Endothelial cell of hepatic sinusoid (primary cell): ENCODE measurements at regions not wholly inside any gene's neighbourhood (a gene's known extent, or its start where the extent isn't known, plus 50 kb on each side); places are given as distances from the start of the nearest gene placed in this dataset.
"Not testable (repeated sequence)": the region's sequence is repeated elsewhere in the genome, so short reads cannot be mapped to it uniquely, and the experiment has no call there.

ENCODE experiments used
- in situ Hi-C: cut with HindIII; loops from 2 replicates; pipeline ENCODE4 v1.10.0; 2017; ENCODE audit warnings: low sequenced_read_pairs

- in situ Hi-C loops: no loop called here
These were observed 80.4 kb upstream of the ZCCHC2 start for GRCh38 chr18:62442391-62442790.

GRCh38 chr18:62445386-62445917 is 77.4 kb upstream of the ZCCHC2 start:
- in situ Hi-C loops: no loop called here

GRCh38 chr18:62446511-62446910 is 76.3 kb upstream of the ZCCHC2 start:
- in situ Hi-C loops: no loop called here

DNA sequence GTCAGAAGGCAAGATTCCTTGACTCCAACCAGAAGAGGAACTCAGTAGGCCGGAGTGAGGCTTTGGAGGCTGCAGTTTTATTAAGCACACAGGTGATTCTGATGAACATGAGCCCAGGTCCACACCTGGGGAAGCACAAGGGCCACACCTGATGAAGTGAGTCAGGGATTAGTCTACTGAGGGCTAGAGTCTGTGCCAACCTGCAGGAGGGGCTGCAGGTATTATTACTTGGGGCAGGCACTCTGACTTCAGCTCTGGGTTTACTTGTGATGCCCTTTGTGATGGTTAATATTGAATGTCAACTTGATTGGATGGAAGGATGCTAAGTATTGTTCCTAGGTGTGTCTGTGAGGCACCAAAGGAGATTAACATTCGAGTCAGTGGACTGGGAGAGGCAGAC is 75.2 kb upstream of the ZCCHC2 start:
- in situ Hi-C loops: no loop called here

DNA sequence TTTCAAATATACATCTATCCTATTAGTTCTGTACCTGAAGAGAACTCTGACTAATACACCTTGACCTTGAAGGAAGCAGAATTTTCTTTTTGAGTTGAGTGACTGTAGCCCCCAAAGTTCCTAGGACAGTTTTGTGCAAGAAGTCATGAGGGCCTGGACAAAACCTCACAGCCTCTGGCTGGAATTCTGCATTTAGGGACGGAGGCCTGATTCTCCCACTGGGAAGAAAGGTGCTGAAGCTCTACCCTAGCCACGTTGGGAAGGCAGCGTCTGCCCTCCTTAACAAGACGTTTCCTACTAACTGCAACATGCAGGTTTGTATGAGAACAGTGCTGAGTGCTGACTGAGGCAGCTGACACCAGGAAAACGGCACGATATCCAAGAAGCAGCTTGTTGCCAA is 74.4 kb upstream of the ZCCHC2 start:
- in situ Hi-C loops: no loop called here

- in situ Hi-C loops: no loop called here
These were observed 73.2 kb upstream of the ZCCHC2 start for GRCh38 chr18:62449490-62450104.

GRCh38 chr18:62450175-62450545 is 72.7 kb upstream of the ZCCHC2 start:
- in situ Hi-C loops: no loop called here

DNA sequence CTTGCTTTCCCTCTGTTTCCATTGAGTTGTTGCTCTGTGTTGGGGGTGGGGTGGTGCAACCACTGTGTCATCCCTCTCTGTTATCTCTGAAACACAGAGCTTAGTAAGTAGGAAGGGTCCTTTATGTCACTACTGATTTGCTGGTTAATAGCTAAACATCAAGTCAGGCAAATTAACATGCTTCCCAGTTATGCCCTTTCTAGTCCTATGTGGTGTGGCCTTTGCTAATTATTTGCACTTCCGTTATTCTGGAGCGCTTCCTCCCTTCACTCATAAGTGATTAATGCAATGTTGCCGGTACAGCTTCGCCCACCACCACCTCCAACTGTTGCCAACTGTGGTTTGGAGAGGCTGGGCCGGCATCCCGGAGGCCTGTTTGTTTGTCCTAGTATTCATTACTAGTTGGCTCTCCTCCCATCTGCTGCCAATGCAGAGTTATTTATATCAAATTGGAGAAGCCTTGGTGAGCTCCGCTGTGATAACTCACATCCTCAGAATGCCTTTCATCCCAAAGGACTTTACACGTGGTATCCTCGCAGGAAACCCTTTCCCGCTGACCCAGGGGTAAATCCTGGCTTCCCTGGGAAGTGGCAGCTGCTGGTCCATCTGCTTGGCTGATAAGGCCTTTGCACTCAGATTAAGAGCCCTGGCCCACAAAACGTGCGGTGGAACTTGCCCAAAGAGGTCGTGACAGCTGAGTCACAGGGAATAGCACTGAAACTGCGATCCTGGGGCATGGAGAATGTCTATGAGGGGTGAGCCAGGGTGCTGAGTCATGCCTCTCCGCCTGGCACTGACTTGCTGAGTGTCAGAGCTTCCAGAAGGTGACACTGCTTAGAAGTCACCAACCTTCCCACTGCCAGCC is 72.0 kb upstream of the ZCCHC2 start:
- in situ Hi-C loops: no loop called here

- in situ Hi-C loops: no loop called here
These were observed 70.5 kb upstream of the ZCCHC2 start for GRCh38 chr18:62452280-62452831.

GRCh38 chr18:62453864-62454263 is 69.0 kb upstream of the ZCCHC2 start:
- in situ Hi-C loops: no loop called here

GRCh38 chr18:62454527-62454926 is 68.3 kb upstream of the ZCCHC2 start:
- in situ Hi-C loops: no loop called here

- in situ Hi-C loops: loop anchor here (5.0 kb wide), 1 partner anchor 57 kb away; no protein-coding TSS in a partner anchor
These were observed 67.6 kb upstream of the ZCCHC2 start for GRCh38 chr18:62455222-62455621.

- in situ Hi-C loops: loop anchor here (5.0 kb wide), 1 partner anchor 54 kb away; no protein-coding TSS in a partner anchor
These were observed 64.9 kb upstream of the ZCCHC2 start for GRCh38 chr18:62457877-62458276.

DNA sequence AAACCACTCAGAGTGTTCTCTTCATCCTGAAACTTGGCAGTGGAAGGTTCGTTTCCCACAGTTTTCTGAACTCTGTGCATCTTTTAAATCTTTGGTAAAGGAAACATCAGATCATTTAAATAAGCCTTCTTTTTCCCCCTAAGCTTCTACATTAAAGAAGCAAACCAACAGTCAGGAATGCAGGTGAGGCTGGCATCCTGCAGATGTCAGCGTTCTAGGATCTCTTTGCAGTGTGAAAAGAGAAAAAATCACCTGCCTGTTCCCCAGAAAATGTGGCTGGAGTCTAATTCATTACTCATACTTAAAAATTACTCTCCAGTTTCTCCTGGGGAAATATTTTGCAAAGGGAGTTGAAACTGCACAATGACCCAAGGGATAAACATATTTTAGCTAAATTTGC is 64.5 kb upstream of the ZCCHC2 start:
- in situ Hi-C loops: loop anchor here (5.0 kb wide), 1 partner anchor 54 kb away; no protein-coding TSS in a partner anchor

DNA sequence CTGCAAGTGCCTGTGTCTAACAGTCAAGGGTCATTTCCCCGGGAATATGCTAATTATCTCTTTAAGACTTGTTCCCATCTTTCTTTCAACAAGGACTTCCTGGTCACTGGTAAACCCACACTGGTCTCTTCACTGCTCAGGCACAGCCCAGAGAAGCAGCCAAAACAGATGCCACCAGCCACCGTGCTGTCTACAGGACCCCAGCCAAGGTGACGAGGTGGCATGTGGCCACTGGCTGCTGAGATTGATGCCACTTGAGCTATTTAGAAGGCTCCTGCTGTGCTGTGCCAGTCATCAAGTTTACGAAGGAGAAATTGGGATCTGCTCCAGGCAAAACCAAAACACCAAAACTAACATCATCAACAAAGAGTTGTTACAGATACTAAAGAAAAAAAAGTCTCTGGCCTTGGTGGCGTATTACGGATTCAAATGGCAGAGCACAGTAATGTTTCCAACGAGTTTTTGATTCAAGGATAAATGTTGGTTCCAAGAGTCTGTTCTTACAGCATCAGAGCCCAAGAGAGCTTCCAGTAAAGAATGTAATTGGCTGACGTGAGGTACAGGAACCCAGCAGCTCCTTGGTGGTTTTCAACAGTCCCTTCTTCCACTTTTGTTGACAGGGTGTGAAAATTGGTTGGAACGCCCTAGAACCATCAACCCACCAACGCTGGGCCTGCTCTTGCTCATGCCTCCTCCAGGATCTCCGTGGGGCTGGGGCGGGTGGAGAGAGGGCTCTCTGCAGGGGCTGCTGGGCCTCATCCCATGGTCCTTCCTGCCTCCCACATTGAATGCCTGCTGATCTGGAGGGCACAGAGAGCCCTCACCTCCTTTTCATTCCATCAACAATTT is 63.7 kb upstream of the ZCCHC2 start:
- in situ Hi-C loops: loop anchor here (5.0 kb wide), 1 partner anchor 53 kb away; no protein-coding TSS in a partner anchor

- in situ Hi-C loops: no loop called here
These were observed 61.9 kb upstream of the ZCCHC2 start for GRCh38 chr18:62460851-62461300.

DNA sequence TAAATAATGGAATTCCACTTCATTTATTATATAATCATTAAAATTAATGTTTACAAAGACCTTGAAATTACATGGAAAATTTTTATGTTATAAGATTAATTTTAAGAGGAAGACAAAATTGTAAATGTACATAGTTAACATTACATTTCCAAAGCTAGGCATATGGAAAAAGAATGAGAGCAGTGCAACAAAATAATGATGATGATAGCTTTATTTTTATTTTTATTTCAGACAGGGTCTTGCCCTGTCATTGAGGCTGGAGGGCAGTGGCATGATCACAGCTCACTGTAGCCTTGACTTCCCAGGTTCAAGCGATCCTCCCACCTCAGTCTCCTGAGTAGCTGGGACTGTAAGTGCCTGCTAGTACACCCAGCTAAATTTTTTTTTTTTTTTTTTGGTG is 61.2 kb upstream of the ZCCHC2 start:
- in situ Hi-C loops: no loop called here

DNA sequence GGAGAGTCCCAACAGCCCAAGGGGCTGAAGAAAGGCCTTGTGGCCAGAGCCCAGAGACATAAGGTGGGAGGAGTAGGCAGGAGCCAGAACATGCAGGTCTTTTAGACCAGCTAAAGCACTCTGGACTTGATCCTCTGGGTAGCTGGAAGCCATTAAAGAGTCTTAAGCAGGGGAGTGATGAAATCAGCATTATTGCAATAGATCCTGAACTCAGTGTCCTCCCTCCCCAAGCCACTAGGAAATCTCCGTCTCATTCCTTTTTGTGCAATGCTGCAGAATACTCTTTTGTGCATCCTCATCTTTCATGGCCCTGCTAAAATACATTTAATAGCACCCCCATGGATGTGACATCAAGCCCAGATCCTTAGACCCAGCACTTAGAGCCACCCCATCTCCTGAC is 58.6 kb upstream of the ZCCHC2 start:
- in situ Hi-C loops: no loop called here

- in situ Hi-C loops: not testable (repeated sequence)
These were observed 53.7 kb upstream of the ZCCHC2 start for GRCh38 chr18:62469131-62469530.
